BLaER1 (cell line): ENCODE measurements at regions not wholly inside any gene's neighbourhood (a gene's known extent, or its start where the extent isn't known, plus 50 kb on each side); places are given as distances from the start of the nearest gene placed in this dataset.

Experiments used
- H3K27ac ChIP-seq: shearing (Covaris generic); formaldehyde crosslinking; 2 replicates; pipeline ENCODE4 v1.8.1; 2022
- H3K27me3 ChIP-seq: shearing (Covaris generic); formaldehyde crosslinking; 2 replicates; pipeline ENCODE4 v1.8.1; 2022
- H3K36me3 ChIP-seq: shearing (Covaris generic); formaldehyde crosslinking; 2 replicates; pipeline ENCODE4 v1.8.1; 2022
- H3K4me1 ChIP-seq: shearing (Covaris generic); formaldehyde crosslinking; 2 replicates; pipeline ENCODE4 v1.8.1; 2022
- H3K4me2 ChIP-seq: shearing (Covaris generic); formaldehyde crosslinking; 2 replicates; pipeline ENCODE4 v1.8.1; 2022
- H3K4me3 ChIP-seq: shearing (Covaris generic); formaldehyde crosslinking; 2 replicates; pipeline ENCODE4 v1.8.1; 2022
- H3K9ac ChIP-seq: shearing (Covaris generic); formaldehyde crosslinking; 2 replicates; pipeline ENCODE4 v1.8.1; 2022
- H3K9me3 ChIP-seq: shearing (Covaris generic); formaldehyde crosslinking; 2 replicates; pipeline ENCODE4 v1.8.1; 2022
- H4K20me1 ChIP-seq: shearing (Covaris generic); formaldehyde crosslinking; 2 replicates; pipeline ENCODE4 v1.8.1; 2022
- Cebpa-rat ChIP-seq: shearing (Covaris generic); IDR thresholded peaks from 2 replicates; pipeline ENCODE4 v1.8.1; 2022

GRCh38 chr1:215476541-215476940, 90.6 kb upstream of the KCTD3 start:
- Histone ChIP-seq H3K27me3 (no peaks in the 10 kb centered on the region), H3K4me2 (no peak overlapping the region), H3K4me1 (peaks cover 3% of the 10 kb centered on the region; the same call in 1 of the 2 replicates), H3K36me3 (no peaks in the 10 kb centered on the region), H4K20me1 (no peaks in the 10 kb centered on the region), H3K4me3 (no peak overlapping the region), H3K9ac (no peak overlapping the region), H3K9me3 (peaks cover 18% of the 10 kb centered on the region), H3K27ac (no peak overlapping the region)
- no peak for TF ChIP-seq Cebpa-rat

GRCh38 chr1:215477632-215478031, 89.5 kb upstream of the KCTD3 start:
- H4K20me1 ChIP-seq, result no peaks in the 10 kb centered on the region
- peaks cover 18% of the 10 kb centered on the region for H3K9me3 ChIP-seq
- H3K27me3 ChIP-seq, result no peaks in the 10 kb centered on the region
- H3K9ac ChIP-seq, result no peak overlapping the region
- TF ChIP-seq Cebpa-rat, result no peak
- no peak overlapping the region for H3K4me2 ChIP-seq
- H3K36me3 ChIP-seq, result no peaks in the 10 kb centered on the region
- no peak overlapping the region for H3K4me3 ChIP-seq
- H3K4me1 ChIP-seq, result peaks cover 3% of the 10 kb centered on the region; the same call in 1 of the 2 replicates
- no peak overlapping the region for H3K27ac ChIP-seq

- Histone ChIP-seq H3K27ac (no peak overlapping the region), H4K20me1 (no peaks in the 10 kb centered on the region), H3K4me3 (no peak overlapping the region), H3K4me2 (no peak overlapping the region), H3K36me3 (no peaks in the 10 kb centered on the region), H3K27me3 (no peaks in the 10 kb centered on the region), H3K4me1 (peaks cover 3% of the 10 kb centered on the region; the same call in 1 of the 2 replicates), H3K9me3 (peaks cover 18% of the 10 kb centered on the region), H3K9ac (no peak overlapping the region)
- no peak for TF ChIP-seq Cebpa-rat
Observed at GRCh38 chr1:215479567-215479966, 87.5 kb upstream of the KCTD3 start.

GRCh38 chr1:215482079-215482478, 85.0 kb upstream of the KCTD3 start:
- Histone ChIP-seq H3K36me3 (no peaks in the 10 kb centered on the region), H3K4me2 (no peak overlapping the region), H3K9me3 (peaks cover 12% of the 10 kb centered on the region), H3K9ac (no peak overlapping the region), H3K27ac (no peak overlapping the region), H3K4me1 (peaks cover 3% of the 10 kb centered on the region; the same call in 1 of the 2 replicates), H3K4me3 (no peak overlapping the region), H4K20me1 (no peaks in the 10 kb centered on the region), H3K27me3 (no peaks in the 10 kb centered on the region)
- TF ChIP-seq Cebpa-rat, result no peak

GRCh38 chr1:215484171-215484939, 82.7 kb upstream of the KCTD3 start:
- Histone ChIP-seq H3K27me3 (no peaks in the 10 kb centered on the region), H3K4me1 (no peaks in the 10 kb centered on the region), H4K20me1 (no peaks in the 10 kb centered on the region), H3K9ac (no peak overlapping the region), H3K27ac (no peak overlapping the region), H3K4me3 (no peak overlapping the region), H3K9me3 (no peaks in the 10 kb centered on the region), H3K36me3 (no peaks in the 10 kb centered on the region), H3K4me2 (no peak overlapping the region)
- no peak for TF ChIP-seq Cebpa-rat

- Histone ChIP-seq H3K36me3 (no peaks in the 10 kb centered on the region), H3K4me3 (no peak overlapping the region)
Observed at GRCh38 chr1:215487466-215487865, 79.6 kb upstream of the KCTD3 start.

GRCh38 chr1:215488850-215489249, 78.3 kb upstream of the KCTD3 start:
- no peaks in the 10 kb centered on the region for H3K4me1 ChIP-seq
- TF ChIP-seq Cebpa-rat, result no peak
- H3K9ac ChIP-seq, result no peak overlapping the region
- H3K27me3 ChIP-seq, result no peaks in the 10 kb centered on the region
- no peaks in the 10 kb centered on the region for H4K20me1 ChIP-seq
- no peak overlapping the region for H3K4me3 ChIP-seq
- no peaks in the 10 kb centered on the region for H3K36me3 ChIP-seq
- peaks cover 12% of the 10 kb centered on the region for H3K9me3 ChIP-seq
- H3K27ac ChIP-seq, result no peak overlapping the region
- no peak overlapping the region for H3K4me2 ChIP-seq

More at GRCh38 chr1:215487466-215487865, 79.6 kb upstream of the KCTD3 start:
- H3K9ac ChIP-seq, result no peak overlapping the region
- no peak overlapping the region for H3K27ac ChIP-seq
- H3K9me3 ChIP-seq, result peaks cover 7% of the 10 kb centered on the region
- H3K4me1 ChIP-seq, result no peaks in the 10 kb centered on the region
- no peaks in the 10 kb centered on the region for H4K20me1 ChIP-seq
- TF ChIP-seq Cebpa-rat, result no peak
- H3K4me2 ChIP-seq, result no peak overlapping the region
- H3K27me3 ChIP-seq, result no peaks in the 10 kb centered on the region

- H3K4me3 ChIP-seq, result no peak overlapping the region
- H3K9ac ChIP-seq, result no peak overlapping the region
- H3K9me3 ChIP-seq, result peaks cover 12% of the 10 kb centered on the region
- TF ChIP-seq Cebpa-rat, result no peak
- H3K4me2 ChIP-seq, result no peak overlapping the region
- no peak overlapping the region for H3K27ac ChIP-seq
- no peaks in the 10 kb centered on the region for H3K4me1 ChIP-seq
- H4K20me1 ChIP-seq, result no peaks in the 10 kb centered on the region
- H3K27me3 ChIP-seq, result no peaks in the 10 kb centered on the region
- no peaks in the 10 kb centered on the region for H3K36me3 ChIP-seq
Observed at GRCh38 chr1:215489771-215490565, 77.1 kb upstream of the KCTD3 start.

GRCh38 chr1:215497528-215497927, 69.6 kb upstream of the KCTD3 start:
- H3K27ac ChIP-seq, result no peak overlapping the region
- peaks cover 4% of the 10 kb centered on the region; the same call in 1 of the 2 replicates for H3K9me3 ChIP-seq
- H3K36me3 ChIP-seq, result no peaks in the 10 kb centered on the region
- H3K4me1 ChIP-seq, result no peaks in the 10 kb centered on the region
- no peak overlapping the region for H3K4me2 ChIP-seq
- H3K9ac ChIP-seq, result no peak overlapping the region
- H3K27me3 ChIP-seq, result no peaks in the 10 kb centered on the region
- no peaks in the 10 kb centered on the region for H4K20me1 ChIP-seq
- H3K4me3 ChIP-seq, result no peak overlapping the region
- TF ChIP-seq Cebpa-rat, result no peak

GRCh38 chr1:215501496-215501895, 65.6 kb upstream of the KCTD3 start:
- Histone ChIP-seq H3K4me3 (no peak overlapping the region), H3K27me3 (no peaks in the 10 kb centered on the region), H4K20me1 (no peaks in the 10 kb centered on the region), H3K4me1 (no peaks in the 10 kb centered on the region), H3K27ac (no peak overlapping the region), H3K9me3 (no peaks in the 10 kb centered on the region), H3K4me2 (no peak overlapping the region), H3K9ac (no peak overlapping the region), H3K36me3 (no peaks in the 10 kb centered on the region)
- TF ChIP-seq Cebpa-rat, result no peak
